ENCODE measurements at regions not wholly inside any gene's neighbourhood (a gene's known extent, or its start where the extent isn't known, plus 50 kb on each side); places are given as distances from the start of the nearest gene placed in this dataset.

DNA sequence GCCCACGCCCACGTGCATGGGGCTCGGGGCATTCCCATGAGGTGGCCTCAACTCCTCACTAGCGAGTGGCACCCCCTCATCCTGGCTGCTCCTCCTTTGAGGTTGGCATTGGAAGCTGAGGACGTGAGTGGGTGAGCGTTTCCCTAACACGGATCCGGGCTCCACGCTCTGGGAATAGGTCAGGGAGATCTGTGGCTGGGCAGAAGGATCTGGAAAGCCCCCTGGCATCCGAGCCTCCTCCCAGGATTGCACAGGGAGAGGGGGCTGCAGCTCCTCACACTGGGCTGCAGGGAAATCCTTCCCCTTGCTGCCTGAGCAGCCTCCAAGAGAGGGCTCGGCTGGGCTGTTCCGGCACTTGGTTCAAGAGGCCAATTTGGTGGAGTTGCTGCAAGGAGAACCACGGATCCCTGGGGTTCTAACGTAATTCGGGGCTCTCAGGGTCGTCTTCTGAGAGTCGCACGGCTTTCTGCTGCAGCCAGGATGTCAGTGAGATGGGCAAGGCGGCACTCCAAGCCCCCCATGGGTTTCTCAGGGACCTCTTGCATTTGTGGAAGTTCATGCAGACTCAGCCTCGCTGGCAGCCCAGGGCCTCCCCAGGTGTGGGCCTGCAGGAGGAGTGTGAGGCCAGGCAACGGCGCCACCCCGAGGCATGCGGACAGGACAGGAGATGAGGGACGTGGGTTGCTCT, 1119.0 kb downstream of the BRD1 start:
- Histone ChIP-seq H3K36me3 (ENCODE audit: control insufficient read depth in 5 of 5, insufficient read depth in 5 of 5, low read length in 5 of 5) (no peaks in the 10 kb centered on the region), H3K4me1 (ENCODE audit: control insufficient read depth in 5 of 5, insufficient read depth in 5 of 5, low read length in 5 of 5) (no peaks in the 10 kb centered on the region), H3K9me3 (ENCODE audit: control insufficient read depth in 5 of 5, low read length in 5 of 5) (no peaks in the 10 kb centered on the region), H3K9ac (ENCODE audit: low read length in 5 of 5) (no peak overlapping the region), H3K27me3 (ENCODE audit: control insufficient read depth in 5 of 5, insufficient read depth in 4 of 5, low read length in 5 of 5) (peaks cover 2 to 14% (median 9%) of the 10 kb centered on the region in 5 donors), H3K27ac (ENCODE audit: low read depth, low read length) (no peak overlapping the region), H3K4me3 (ENCODE audit: low read depth in 1 of 5, low read length in 5 of 5) (no peak overlapping the region)

DNA sequence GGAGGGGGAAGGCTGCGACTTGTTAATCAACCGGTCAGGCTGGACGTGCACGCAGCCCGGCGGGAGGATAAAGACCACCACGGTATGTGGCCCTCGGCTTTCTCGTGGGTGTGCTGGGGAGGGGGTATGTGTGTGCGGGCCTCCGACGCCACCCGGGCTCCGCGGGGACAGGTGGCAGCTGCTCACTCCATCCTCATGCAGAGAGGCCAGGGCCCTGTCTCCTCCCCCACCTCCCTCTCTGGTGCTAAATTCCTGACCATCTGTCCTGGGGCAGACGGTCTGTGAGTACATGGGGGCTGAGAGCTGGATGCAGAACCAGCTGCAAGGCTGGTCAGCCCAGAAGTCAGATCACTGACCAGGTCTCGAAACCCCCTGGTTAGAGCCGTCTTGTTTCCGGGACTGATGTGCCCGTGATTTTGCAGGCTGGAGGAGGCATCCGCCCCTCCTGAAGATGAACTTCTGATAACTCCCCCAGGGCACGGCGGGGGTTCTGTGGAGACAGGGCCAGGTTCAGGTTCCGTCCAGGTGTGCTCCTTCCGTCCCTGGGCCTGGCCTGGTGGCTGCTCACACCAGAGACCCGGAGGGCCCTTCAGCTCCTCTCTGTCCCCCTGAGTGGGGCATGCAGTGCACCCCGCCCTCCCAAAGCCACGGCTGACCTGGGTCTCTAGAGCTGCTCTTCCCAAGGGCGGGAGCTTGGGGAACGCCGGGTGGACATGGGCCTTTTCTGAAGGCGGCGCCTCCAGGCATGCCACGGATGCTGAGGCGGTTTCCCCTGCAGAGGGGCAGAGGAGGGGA, 1119.7 kb downstream of the BRD1 start:
- Histone ChIP-seq H3K9me3 (ENCODE audit: control insufficient read depth in 5 of 5, low read length in 5 of 5) (no peaks in the 10 kb centered on the region), H3K36me3 (ENCODE audit: control insufficient read depth in 5 of 5, insufficient read depth in 5 of 5, low read length in 5 of 5) (no peaks in the 10 kb centered on the region), H3K4me1 (ENCODE audit: control insufficient read depth in 5 of 5, insufficient read depth in 5 of 5, low read length in 5 of 5) (no peaks in the 10 kb centered on the region), H3K27me3 (ENCODE audit: control insufficient read depth in 5 of 5, insufficient read depth in 4 of 5, low read length in 5 of 5) (peaks cover 2 to 15% (median 8%) of the 10 kb centered on the region in 5 donors), H3K9ac (ENCODE audit: low read length in 5 of 5) (no peak overlapping the region), H3K27ac (ENCODE audit: low read depth, low read length) (no peak overlapping the region), H3K4me3 (ENCODE audit: low read depth in 1 of 5, low read length in 5 of 5) (no peak overlapping the region)

DNA sequence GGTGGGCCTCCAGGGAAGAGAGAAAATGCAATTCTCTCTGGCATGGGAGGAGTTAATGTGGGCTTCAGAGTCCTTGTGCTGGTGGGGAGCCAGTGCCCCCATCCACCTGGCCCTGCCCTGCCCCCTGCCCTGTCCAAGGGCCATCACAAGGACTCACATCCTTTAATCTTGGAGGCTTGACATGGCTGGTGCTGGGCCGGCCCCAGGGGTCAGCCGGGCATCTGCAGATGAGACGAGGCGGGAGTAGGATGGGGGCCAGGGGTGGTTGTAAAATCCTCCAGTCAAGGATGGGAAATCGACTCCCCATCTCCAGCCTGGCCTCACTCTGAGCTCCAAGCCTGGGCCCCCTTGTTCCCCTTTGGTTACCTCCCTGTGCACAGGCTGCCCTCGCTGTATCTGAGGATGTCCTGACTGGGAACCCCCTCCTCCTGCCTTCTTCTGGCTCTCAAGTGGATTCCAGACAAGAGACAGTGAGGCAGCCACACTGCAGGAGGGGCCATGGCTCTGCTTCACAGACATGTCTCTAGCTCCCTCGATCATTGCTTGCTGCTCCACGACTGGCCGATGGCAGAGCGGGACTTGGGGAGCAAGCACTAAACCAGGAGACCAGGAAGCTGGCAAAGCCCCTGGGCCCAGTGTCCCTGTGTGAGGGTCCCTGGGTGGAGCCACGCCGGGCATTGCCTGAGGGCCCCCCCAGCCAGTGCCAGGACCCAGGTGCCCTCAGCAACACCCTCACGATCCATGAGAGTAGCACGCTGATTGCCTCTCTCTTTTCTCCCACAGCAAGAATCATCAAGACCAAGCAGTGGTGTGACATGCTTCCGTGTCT, 1120.5 kb downstream of the BRD1 start:
- Histone ChIP-seq H3K27ac (ENCODE audit: low read depth, low read length) (no peak overlapping the region), H3K4me1 (ENCODE audit: control insufficient read depth in 5 of 5, insufficient read depth in 5 of 5, low read length in 5 of 5) (peaks cover 0 to 5% (median 0%) of the 10 kb centered on the region in 5 donors), H3K36me3 (ENCODE audit: control insufficient read depth in 5 of 5, insufficient read depth in 5 of 5, low read length in 5 of 5) (no peaks in the 10 kb centered on the region), H3K27me3 (ENCODE audit: control insufficient read depth in 5 of 5, insufficient read depth in 4 of 5, low read length in 5 of 5) (peaks cover 2 to 17% (median 8%) of the 10 kb centered on the region in 5 donors), H3K9ac (ENCODE audit: low read length in 5 of 5) (no peak overlapping the region), H3K4me3 (ENCODE audit: low read depth in 1 of 5, low read length in 5 of 5) (no peak overlapping the region), H3K9me3 (ENCODE audit: control insufficient read depth in 5 of 5, low read length in 5 of 5) (no peaks in the 10 kb centered on the region)

DNA sequence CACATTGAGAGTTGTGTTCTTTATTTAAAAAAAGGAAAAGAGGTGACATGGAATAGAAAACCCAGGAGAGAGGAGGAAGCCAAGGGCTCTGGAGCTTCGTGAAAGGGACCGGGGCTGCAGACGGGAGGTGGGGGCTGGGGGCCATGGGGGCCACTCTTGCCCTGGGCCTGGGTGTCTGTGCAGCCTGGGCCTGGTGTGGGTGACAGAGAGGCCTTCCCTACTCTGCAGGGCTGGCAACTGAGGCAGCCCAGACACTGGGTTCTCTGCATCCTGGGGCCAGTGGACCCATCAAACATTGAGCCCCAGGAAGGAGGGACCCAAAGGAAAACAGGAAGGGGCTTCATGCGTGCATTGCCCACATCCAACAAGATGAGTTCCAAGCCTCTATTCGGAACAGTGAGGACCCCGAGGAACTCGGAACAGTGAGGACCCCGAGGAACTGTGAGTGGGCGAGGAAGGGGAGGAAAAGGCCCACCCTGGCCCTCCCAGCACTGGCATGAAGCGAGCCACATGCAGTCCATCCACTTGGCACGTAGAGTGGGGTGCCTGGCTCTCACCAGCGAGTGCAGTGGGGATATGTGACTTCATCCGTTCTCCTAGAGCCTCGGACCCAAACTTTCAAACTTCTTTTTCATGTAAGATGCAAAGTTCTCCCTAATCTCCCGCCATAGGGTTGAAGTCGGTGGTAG, 1121.6 kb downstream of the BRD1 start:
- H3K27ac ChIP-seq (ENCODE audit: low read depth, low read length), result no peak overlapping the region
- H3K4me1 ChIP-seq (ENCODE audit: control insufficient read depth in 5 of 5, insufficient read depth in 5 of 5, low read length in 5 of 5), result peaks cover 0 to 5% (median 0%) of the 10 kb centered on the region in 5 donors
- no peaks in the 10 kb centered on the region for H3K36me3 ChIP-seq (ENCODE audit: control insufficient read depth in 5 of 5, insufficient read depth in 5 of 5, low read length in 5 of 5)
- no peaks in the 10 kb centered on the region for H3K9me3 ChIP-seq (ENCODE audit: control insufficient read depth in 5 of 5, low read length in 5 of 5)
- no peak overlapping the region for H3K4me3 ChIP-seq (ENCODE audit: low read depth in 1 of 5, low read length in 5 of 5)
- no peak overlapping the region for H3K9ac ChIP-seq (ENCODE audit: low read length in 5 of 5)
- peaks cover 2 to 17% (median 9%) of the 10 kb centered on the region in 5 donors for H3K27me3 ChIP-seq (ENCODE audit: control insufficient read depth in 5 of 5, insufficient read depth in 4 of 5, low read length in 5 of 5)

DNA sequence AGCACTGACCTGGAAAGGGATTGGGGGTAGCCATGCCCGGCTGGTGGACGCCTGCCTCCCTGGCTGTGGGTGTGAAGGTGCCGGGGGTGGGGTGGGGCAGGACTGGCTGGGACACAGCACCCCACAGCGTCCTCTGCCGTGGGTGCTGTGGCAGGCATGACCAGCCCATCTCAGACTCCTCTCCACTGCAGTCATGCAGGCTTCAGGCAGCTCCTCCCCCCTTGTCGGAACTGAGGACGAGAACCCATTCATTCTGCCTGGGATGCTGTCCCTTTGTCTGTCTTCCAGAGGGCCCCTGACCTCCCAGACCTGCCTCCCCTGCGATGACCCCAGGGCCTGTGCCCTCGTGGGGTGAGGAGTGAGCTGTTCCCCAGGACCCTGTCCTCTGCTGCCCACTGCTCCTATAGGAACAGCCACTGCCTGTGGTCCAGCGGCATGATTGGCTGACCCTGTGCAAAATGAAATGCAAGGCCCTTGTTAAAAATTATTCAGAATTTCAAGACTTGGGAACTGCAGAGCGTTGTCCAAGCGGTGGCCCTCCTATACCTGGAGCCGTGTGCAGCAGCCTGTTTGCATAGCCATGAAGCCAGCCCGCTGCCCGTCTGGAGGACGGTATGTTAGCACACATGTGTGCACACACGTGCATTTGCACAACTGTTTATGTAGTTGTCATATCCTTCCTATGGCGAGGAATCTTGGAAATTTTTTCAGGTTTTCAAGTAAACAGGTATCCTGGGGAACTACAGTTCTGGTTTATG, 1122.3 kb downstream of the BRD1 start:
- H3K4me1 ChIP-seq (ENCODE audit: control insufficient read depth in 5 of 5, insufficient read depth in 5 of 5, low read length in 5 of 5), result peaks cover 0 to 5% (median 0%) of the 10 kb centered on the region in 5 donors
- peaks cover 2 to 19% (median 14%) of the 10 kb centered on the region in 5 donors for H3K27me3 ChIP-seq (ENCODE audit: control insufficient read depth in 5 of 5, insufficient read depth in 4 of 5, low read length in 5 of 5)
- no peak overlapping the region for H3K4me3 ChIP-seq (ENCODE audit: low read depth in 1 of 5, low read length in 5 of 5)
- no peaks in the 10 kb centered on the region for H3K9me3 ChIP-seq (ENCODE audit: control insufficient read depth in 5 of 5, low read length in 5 of 5)
- H3K36me3 ChIP-seq (ENCODE audit: control insufficient read depth in 5 of 5, insufficient read depth in 5 of 5, low read length in 5 of 5), result no peaks in the 10 kb centered on the region
- no peak overlapping the region for H3K9ac ChIP-seq (ENCODE audit: low read length in 5 of 5)
- H3K27ac ChIP-seq (ENCODE audit: low read depth, low read length), result no peak overlapping the region

DNA sequence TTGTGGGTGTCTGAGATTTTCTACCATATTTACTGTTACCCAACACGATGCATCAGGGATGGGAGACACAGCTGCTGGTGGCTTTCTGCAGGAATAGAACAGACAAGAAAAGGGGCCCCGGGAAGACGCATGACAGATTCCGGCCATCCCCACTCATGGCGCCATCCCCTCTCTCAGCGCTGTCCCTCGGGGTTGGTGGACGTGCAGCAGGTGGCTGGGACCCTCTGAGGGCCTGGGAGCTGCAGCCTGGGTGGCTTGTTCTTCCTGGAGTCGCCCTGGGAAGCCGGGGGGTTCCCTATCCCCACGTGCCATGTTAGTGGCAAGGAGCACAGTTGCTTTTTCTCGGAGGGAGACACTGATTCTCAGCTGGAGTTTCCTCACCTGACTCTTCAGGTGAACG, 1123.3 kb downstream of the BRD1 start:
- peaks cover 0 to 5% (median 0%) of the 10 kb centered on the region in 5 donors for H3K4me1 ChIP-seq (ENCODE audit: control insufficient read depth in 5 of 5, insufficient read depth in 5 of 5, low read length in 5 of 5)
- no peak overlapping the region for H3K4me3 ChIP-seq (ENCODE audit: low read depth in 1 of 5, low read length in 5 of 5)
- H3K9ac ChIP-seq (ENCODE audit: low read length in 5 of 5), result no peak overlapping the region
- no peaks in the 10 kb centered on the region for H3K9me3 ChIP-seq (ENCODE audit: control insufficient read depth in 5 of 5, low read length in 5 of 5)
- peaks cover 2 to 15% (median 14%) of the 10 kb centered on the region in 5 donors for H3K27me3 ChIP-seq (ENCODE audit: control insufficient read depth in 5 of 5, insufficient read depth in 4 of 5, low read length in 5 of 5)
- no peaks in the 10 kb centered on the region for H3K36me3 ChIP-seq (ENCODE audit: control insufficient read depth in 5 of 5, insufficient read depth in 5 of 5, low read length in 5 of 5)
- H3K27ac ChIP-seq (ENCODE audit: low read depth, low read length), result no peak overlapping the region

DNA sequence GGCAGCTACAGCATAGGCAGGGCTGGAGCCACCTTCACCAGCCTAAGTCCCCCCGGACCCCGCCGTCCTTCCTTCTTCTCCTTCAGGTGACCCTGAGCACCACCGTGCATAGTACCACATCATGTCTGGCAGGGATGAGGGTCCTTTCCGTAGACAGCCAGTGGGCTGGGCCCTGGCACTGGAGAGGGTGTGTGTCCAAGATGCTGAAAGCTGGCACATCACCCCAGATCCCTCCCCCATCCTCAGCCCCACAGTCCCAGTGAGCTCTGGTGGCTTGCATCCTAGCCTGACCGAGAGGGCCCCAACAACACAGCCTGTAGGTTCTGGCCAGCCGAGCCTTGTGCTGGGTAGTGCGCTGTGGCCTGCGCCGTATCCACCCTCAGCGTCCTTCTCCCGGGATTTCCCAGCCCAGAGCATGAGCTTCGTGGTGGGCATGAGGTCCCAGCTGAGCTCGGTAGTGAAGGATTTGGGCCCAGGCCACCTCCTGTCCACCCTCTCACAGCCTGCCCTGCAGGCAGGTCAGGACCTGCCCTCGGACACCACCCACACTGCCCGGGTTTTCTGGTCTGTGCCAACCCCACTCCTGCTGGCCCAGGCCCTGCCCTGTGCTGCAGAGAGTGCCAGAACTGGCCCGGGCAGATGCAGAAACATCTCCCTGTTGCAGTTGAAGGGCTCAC, 1124.3 kb downstream of the BRD1 start:
- no peaks in the 10 kb centered on the region for H3K36me3 ChIP-seq (ENCODE audit: control insufficient read depth in 5 of 5, insufficient read depth in 5 of 5, low read length in 5 of 5)
- no peak overlapping the region for H3K27ac ChIP-seq (ENCODE audit: low read depth, low read length)
- H3K9me3 ChIP-seq (ENCODE audit: control insufficient read depth in 5 of 5, low read length in 5 of 5), result no peaks in the 10 kb centered on the region
- peaks cover 0 to 5% (median 0%) of the 10 kb centered on the region in 5 donors for H3K4me1 ChIP-seq (ENCODE audit: control insufficient read depth in 5 of 5, insufficient read depth in 5 of 5, low read length in 5 of 5)
- H3K4me3 ChIP-seq (ENCODE audit: low read depth in 1 of 5, low read length in 5 of 5), result no peak overlapping the region
- H3K9ac ChIP-seq (ENCODE audit: low read length in 5 of 5), result no peak overlapping the region
- peaks cover 2 to 15% (median 11%) of the 10 kb centered on the region in 5 donors for H3K27me3 ChIP-seq (ENCODE audit: control insufficient read depth in 5 of 5, insufficient read depth in 4 of 5, low read length in 5 of 5)

DNA sequence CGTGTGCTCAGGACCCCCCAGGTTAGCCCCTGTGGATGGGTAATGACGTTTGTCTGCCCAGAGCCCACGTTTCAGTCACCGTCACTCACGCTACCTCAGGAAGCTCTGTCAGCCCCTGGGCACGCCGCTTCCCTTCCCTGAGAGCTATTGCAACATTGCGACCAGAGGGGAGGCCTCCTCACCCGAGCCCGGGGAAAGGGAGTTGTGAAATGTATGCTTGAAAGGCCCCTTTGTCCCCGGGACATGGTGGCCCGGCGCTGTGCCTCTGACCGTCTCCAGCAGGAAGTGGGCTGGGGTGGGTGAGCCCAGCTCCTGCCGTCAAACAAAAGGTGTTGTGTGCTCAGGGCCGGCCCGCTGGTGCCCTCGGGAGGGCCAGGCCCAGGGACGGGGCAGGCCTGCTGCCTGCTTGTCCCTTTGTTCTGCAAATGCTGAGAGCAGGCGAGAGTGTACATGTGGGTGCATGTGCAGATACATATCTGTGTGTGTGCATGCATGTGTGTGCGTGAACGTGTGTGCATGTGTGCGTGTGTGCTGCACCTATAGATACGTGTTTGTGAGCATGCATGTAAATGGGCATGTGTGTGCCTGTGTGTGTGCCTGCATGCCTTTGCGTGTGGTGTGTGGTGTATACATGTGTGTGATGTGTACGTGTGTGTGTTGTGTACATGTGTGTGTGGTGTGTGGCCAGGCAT, 1125.0 kb downstream of the BRD1 start:
- H3K36me3 ChIP-seq (ENCODE audit: control insufficient read depth in 5 of 5, insufficient read depth in 5 of 5, low read length in 5 of 5), result no peaks in the 10 kb centered on the region
- no peak overlapping the region for H3K4me3 ChIP-seq (ENCODE audit: low read depth in 1 of 5, low read length in 5 of 5)
- H3K27ac ChIP-seq (ENCODE audit: low read depth, low read length), result no peak overlapping the region
- peaks cover 0 to 5% (median 0%) of the 10 kb centered on the region in 5 donors for H3K4me1 ChIP-seq (ENCODE audit: control insufficient read depth in 5 of 5, insufficient read depth in 5 of 5, low read length in 5 of 5)
- H3K27me3 ChIP-seq (ENCODE audit: control insufficient read depth in 5 of 5, insufficient read depth in 4 of 5, low read length in 5 of 5), result peaks cover 2 to 15% (median 11%) of the 10 kb centered on the region in 5 donors
- H3K9ac ChIP-seq (ENCODE audit: low read length in 5 of 5), result no peak overlapping the region
- no peaks in the 10 kb centered on the region for H3K9me3 ChIP-seq (ENCODE audit: control insufficient read depth in 5 of 5, low read length in 5 of 5)
